22Rv1 (cell line): ENCODE measurements at regions not wholly inside any gene's neighbourhood (a gene's known extent, or its start where the extent isn't known, plus 50 kb on each side); places are given as distances from the start of the nearest gene placed in this dataset.

Experiments used
- ZFX ChIP-seq: fragments of 450-650 bp; IDR thresholded peaks from 2 replicates; pipeline ENCODE4 v1.6.1; 2017; ENCODE audit warnings: antibody characterized with exemption, borderline replicate concordance
- TF ChIP-seq, protein P1 (sequence below): fragments of 450-650 bp; IDR thresholded peaks from 2 replicates; pipeline ENCODE4 v1.5.1; 2017; ENCODE audit warnings: mild to moderate bottlenecking

DNA sequence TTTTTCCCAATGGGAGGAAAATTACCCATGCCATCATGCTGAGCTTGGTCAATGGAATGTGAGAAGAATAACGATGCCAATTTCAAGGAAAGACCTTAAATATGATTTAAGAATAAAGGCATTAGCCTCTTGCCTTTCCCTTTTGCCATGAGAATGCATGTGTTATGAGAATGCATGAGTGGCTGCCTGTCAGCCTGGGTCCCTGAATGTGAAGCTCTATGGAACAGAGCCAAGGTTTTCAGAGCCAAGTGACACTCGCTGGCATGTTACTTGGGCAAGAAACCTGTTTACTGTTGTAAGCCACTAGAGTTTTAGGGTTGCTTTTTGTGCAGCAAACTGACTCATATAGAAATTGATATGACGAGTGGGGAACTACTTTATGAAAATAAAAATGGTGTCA, 75.7 kb downstream of the JRKL start:
- TF ChIP-seq, protein P1, sequence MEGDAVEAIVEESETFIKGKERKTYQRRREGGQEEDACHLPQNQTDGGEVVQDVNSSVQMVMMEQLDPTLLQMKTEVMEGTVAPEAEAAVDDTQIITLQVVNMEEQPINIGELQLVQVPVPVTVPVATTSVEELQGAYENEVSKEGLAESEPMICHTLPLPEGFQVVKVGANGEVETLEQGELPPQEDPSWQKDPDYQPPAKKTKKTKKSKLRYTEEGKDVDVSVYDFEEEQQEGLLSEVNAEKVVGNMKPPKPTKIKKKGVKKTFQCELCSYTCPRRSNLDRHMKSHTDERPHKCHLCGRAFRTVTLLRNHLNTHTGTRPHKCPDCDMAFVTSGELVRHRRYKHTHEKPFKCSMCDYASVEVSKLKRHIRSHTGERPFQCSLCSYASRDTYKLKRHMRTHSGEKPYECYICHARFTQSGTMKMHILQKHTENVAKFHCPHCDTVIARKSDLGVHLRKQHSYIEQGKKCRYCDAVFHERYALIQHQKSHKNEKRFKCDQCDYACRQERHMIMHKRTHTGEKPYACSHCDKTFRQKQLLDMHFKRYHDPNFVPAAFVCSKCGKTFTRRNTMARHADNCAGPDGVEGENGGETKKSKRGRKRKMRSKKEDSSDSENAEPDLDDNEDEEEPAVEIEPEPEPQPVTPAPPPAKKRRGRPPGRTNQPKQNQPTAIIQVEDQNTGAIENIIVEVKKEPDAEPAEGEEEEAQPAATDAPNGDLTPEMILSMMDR: no peak
- no peak for TF ChIP-seq ZFX
